ENCODE measurements at regions not wholly inside any gene's neighbourhood (a gene's known extent, or its start where the extent isn't known, plus 50 kb on each side); places are given as distances from the start of the nearest gene placed in this dataset.

GRCh38 chr13:64033921-64034320 is 2618.3 kb upstream of the PCDH20 start:
- TF ChIP-seq EZH2 (IDR thresholded peaks at IDR 0.05) (no peak), SIN3A (IDR thresholded peaks at IDR 0.05; ENCODE audit: low read depth) (no peak), FOSL1 (IDR thresholded peaks at IDR 0.05; ENCODE audit: low read depth) (no peak), ZNF274 (IDR thresholded peaks at IDR 0.05; ENCODE audit: low read depth, low read length) (no peak), CEBPB (IDR thresholded peaks at IDR 0.05; ENCODE audit: low read depth) (no peak), SRF (IDR thresholded peaks at IDR 0.05; ENCODE audit: low read depth) (no peak), MAX (IDR thresholded peaks at IDR 0.05) (no peak), YY1 (IDR thresholded peaks at IDR 0.05; ENCODE audit: extremely low read depth, insufficient replicate concordance, low read depth, low read length) (no peak), SP1 (IDR thresholded peaks at IDR 0.05; ENCODE audit: low read depth) (no peak), CBX3 (IDR thresholded peaks at IDR 0.05; ENCODE audit: low read depth) (no peak), POLR2A (IDR thresholded peaks at IDR 0.05; ENCODE audit: borderline replicate concordance, extremely low read depth, insufficient read depth, insufficient read length) (no peak), TCF7L2 (IDR thresholded peaks at IDR 0.05; ENCODE audit: borderline replicate concordance, extremely low read depth, insufficient read depth, insufficient read length) (no peak), ZFX (IDR thresholded peaks at IDR 0.05) (no peak), POLR2AphosphoS5 (IDR thresholded peaks at IDR 0.05; ENCODE audit: low read depth, low read length) (no peak), EGR1 (IDR thresholded peaks at IDR 0.05; ENCODE audit: low read depth) (no peak), JUND (IDR thresholded peaks at IDR 0.05) (no peak), EZH2phosphoT487 (IDR thresholded peaks at IDR 0.05; ENCODE audit: borderline replicate concordance) (no peak)
- TF ChIP-seq, protein P1, sequence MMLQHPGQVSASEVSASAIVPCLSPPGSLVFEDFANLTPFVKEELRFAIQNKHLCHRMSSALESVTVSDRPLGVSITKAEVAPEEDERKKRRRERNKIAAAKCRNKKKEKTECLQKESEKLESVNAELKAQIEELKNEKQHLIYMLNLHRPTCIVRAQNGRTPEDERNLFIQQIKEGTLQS (IDR thresholded peaks at IDR 0.05) = no peak
- TF ChIP-seq, protein P2, sequence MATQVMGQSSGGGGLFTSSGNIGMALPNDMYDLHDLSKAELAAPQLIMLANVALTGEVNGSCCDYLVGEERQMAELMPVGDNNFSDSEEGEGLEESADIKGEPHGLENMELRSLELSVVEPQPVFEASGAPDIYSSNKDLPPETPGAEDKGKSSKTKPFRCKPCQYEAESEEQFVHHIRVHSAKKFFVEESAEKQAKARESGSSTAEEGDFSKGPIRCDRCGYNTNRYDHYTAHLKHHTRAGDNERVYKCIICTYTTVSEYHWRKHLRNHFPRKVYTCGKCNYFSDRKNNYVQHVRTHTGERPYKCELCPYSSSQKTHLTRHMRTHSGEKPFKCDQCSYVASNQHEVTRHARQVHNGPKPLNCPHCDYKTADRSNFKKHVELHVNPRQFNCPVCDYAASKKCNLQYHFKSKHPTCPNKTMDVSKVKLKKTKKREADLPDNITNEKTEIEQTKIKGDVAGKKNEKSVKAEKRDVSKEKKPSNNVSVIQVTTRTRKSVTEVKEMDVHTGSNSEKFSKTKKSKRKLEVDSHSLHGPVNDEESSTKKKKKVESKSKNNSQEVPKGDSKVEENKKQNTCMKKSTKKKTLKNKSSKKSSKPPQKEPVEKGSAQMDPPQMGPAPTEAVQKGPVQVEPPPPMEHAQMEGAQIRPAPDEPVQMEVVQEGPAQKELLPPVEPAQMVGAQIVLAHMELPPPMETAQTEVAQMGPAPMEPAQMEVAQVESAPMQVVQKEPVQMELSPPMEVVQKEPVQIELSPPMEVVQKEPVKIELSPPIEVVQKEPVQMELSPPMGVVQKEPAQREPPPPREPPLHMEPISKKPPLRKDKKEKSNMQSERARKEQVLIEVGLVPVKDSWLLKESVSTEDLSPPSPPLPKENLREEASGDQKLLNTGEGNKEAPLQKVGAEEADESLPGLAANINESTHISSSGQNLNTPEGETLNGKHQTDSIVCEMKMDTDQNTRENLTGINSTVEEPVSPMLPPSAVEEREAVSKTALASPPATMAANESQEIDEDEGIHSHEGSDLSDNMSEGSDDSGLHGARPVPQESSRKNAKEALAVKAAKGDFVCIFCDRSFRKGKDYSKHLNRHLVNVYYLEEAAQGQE (IDR thresholded peaks at IDR 0.05; ENCODE audit: low read depth) = no peak
- H3K4me1 ChIP-seq (ENCODE audit: control insufficient read depth in 1 of 2, insufficient read depth in 2 of 2, low read length in 2 of 2) = no peaks in the 10 kb centered on the region
- no peaks in the 10 kb centered on the region for H3K79me2 ChIP-seq (ENCODE audit: insufficient read depth, low read length)
- no peaks in the 10 kb centered on the region for H3K9me3 ChIP-seq (ENCODE audit: control insufficient read depth in 1 of 2, insufficient read depth in 1 of 2, low read depth in 1 of 2, low read length in 2 of 2)
- intact Hi-C loops (cut with micrococcal nuclease) = no loop called here
- ChIA-PET RAD21 (ENCODE audit: low non-redundant PET in 1 of 2, low total read pairs in 2 of 2, uncharacterized antibody in 2 of 2, unreplicated experiment in 2 of 2) (no interaction called here), POLR2A (no interaction called here), CTCF (no interaction called here)
- no peaks in the 10 kb centered on the region for H3K27me3 ChIP-seq (ENCODE audit: insufficient read depth, low read length)
- no peak overlapping the region for H2AFZ ChIP-seq (ENCODE audit: low read depth, low read length, poor library complexity, severe bottlenecking)
- no peak for ATAC-seq
- BruUV-seq (replicated peaks) = no TSS peak
- H3K4me3 ChIP-seq (replicated peaks in 1 of 2; ENCODE audit: low read depth in 1 of 2, low read length in 2 of 2) = no peak overlapping the region
- H4K20me1 ChIP-seq (ENCODE audit: insufficient read depth) = no peaks in the 10 kb centered on the region
- no peak overlapping the region for H3K27ac ChIP-seq (ENCODE audit: low read depth, low read length)
- H3K4me2 ChIP-seq (ENCODE audit: low read length) = no peak overlapping the region
- H3K36me3 ChIP-seq (ENCODE audit: control insufficient read depth in 1 of 2, insufficient read depth in 2 of 2, low read length in 2 of 2) = no peaks in the 10 kb centered on the region
- no peak for DNase-seq (ENCODE audit: low read depth, low spot score)
- H3K9ac ChIP-seq (ENCODE audit: low read length) = no peak overlapping the region
- H3K9me2 ChIP-seq (ENCODE audit: insufficient read depth) = no peaks in the 10 kb centered on the region

All from HCT116 (cell line).